GM12873 (cell line): ENCODE measurements at regions not wholly inside any gene's neighbourhood (a gene's known extent, or its start where the extent isn't known, plus 50 kb on each side); places are given as distances from the start of the nearest gene placed in this dataset.

Experiments used
- TF ChIP-seq, protein P1 (sequence below): IDR thresholded peaks from 2 replicates; pipeline ENCODE4 v1.5.1; 2012; ENCODE audit warnings: low read depth, mild to moderate bottlenecking, moderate library complexity, low read length, control low read depth; ENCODE audit not compliant: insufficient read depth; ENCODE audit errors: missing control alignments

DNA sequence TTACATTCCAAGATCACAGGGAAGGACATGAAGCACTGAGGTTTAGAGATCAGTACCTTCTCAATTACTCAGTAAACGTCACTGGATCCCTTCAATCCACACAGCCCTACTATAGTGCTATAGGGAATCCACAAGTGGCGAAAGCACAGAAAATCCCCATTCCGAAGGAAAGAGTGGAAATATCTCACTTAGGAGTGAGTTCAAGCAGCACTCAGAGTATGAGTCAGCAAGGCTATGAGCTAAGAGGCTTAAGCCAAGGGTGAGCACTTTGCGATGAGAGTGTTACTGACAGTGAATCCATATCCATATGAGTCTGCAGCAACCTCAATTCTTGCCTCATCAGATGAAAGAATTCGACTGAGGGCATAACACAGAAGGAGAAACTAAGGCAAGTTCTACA, 165.1 kb downstream of the VSIG4 start:
- TF ChIP-seq, protein P1, sequence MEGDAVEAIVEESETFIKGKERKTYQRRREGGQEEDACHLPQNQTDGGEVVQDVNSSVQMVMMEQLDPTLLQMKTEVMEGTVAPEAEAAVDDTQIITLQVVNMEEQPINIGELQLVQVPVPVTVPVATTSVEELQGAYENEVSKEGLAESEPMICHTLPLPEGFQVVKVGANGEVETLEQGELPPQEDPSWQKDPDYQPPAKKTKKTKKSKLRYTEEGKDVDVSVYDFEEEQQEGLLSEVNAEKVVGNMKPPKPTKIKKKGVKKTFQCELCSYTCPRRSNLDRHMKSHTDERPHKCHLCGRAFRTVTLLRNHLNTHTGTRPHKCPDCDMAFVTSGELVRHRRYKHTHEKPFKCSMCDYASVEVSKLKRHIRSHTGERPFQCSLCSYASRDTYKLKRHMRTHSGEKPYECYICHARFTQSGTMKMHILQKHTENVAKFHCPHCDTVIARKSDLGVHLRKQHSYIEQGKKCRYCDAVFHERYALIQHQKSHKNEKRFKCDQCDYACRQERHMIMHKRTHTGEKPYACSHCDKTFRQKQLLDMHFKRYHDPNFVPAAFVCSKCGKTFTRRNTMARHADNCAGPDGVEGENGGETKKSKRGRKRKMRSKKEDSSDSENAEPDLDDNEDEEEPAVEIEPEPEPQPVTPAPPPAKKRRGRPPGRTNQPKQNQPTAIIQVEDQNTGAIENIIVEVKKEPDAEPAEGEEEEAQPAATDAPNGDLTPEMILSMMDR: no peak

DNA sequence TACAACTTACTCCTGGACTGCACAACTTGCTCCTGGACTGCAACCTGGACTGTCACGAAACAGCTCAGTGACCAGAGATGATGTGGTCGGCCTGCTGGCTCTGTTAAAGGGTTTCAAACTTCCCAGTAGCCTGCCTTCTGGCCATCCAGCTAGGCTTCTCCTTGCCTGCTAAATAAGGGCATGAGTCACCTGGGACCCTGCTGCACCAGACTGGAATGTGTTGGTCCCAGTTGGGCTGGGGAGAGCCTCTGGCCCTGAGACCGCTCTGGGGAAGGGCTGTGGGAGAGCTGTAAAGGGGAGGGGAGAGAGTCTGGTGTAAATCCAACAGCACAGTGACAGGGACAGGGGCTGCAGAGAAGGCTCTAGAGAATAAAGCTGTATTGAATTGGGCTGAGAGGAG, 165.8 kb downstream of the VSIG4 start:
- TF ChIP-seq, protein P1: no peak

DNA sequence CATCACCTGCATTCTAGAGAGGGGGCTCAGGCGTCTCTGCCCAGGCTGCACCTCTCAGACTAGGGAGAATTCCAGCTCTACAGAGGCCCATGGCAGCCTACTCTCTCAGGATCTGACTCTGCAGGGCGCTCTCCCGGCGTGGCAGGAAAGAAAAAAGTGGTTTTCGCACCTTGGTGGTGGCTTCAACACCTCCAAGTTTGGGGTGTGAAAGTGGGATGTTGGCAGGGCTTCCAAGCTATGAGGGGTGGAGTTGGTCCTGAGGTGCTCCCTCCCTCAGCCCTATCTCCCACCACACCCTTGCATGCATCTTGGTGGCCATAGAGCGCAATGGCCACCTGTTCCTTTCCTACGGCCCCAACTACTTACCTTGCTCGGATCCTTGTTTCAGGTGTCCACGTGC, 166.5 kb downstream of the VSIG4 start:
- TF ChIP-seq, protein P1: no peak

DNA sequence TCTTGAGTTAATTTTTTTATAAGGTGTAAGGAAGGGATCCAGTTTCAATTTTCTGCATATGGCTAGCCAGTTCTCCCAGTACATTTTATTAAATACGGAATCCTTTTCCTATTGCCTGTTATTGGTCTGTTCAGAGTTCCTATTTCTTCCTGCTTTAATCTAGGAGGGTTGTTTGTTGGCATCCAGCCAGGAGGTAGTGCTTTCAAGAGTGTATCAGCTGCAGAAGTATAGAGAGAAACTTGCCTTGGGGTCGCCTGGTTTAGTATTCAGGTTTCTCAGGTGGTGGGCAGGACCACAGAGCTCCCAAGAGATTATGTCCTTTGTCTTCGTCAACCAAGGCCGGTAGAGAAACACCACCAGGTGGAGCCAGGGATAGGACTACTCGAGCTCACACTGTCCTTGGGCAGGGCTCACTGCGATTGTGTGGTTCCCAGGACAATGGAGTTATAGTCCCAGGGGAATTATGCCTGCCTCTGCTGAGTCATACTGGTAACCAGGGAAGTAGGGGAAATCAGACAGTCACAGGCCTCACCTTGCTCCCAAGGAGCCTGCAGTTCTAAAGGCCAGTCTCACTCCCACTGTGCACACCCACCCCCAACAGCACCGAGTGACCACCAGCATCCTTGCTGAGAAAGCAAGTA, 168.1 kb downstream of the VSIG4 start:
- TF ChIP-seq, protein P1: peak; percentile 45

DNA sequence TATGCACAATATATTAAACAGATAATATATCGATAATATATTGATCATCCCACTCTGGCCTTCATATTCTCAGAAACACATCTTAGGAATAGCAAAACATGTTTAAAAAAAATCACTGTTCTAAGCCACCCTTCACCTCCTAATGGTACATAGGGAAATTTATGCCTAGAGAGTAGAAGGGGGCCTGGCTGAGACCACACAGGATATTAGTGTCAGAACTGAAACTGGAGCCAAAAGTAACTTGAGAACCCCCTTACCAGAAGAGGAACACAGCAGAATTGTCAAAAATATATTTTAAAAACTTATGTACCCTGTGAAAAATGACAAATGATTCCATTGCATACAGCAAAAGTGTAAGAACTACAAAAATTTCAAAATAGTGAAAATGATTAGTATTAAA, 173.1 kb downstream of the VSIG4 start:
- TF ChIP-seq, protein P1: no peak

DNA sequence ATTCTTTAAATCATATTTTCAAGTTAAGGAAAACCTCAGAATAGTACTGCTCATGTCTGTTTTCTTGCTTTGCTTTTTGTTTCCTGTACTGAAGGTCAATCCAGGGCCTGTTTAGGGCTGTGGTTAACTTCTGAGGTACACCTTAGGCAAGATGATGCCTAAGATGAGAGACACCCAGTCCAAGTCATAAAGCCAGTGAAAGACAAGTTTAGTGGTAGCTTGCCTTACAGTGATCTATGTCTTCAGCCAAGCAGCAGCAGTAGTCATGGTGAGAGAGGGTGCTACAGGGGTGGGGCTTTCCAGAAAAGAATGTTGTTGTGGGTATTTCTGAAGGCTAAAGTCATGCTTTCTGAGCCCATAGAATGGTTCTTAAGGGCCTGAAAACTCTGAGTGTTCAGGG, 173.7 kb downstream of the VSIG4 start:
- TF ChIP-seq, protein P1: no peak

DNA sequence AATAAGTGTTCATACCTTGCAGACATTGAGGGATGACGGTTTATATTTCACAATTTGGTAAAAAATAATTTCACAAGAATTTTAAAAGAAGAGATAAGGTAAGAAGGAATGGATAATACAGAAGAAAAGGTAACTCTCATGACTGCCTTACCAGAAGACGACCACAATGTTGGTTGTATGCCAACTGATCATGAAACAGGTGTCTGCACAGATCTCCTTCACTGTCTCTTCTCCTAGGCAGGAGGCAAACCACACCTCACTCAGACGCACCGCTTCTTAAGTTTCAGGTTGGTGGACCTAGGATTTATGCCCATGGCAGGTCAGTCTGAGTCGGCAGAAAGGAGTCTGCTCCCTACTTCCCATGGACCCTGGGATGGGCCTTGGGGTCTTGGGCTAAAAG, 177.2 kb downstream of the VSIG4 start:
- TF ChIP-seq, protein P1: no peak
